ENCODE measurements at regions not wholly inside any gene's neighbourhood (a gene's known extent, or its start where the extent isn't known, plus 50 kb on each side); places are given as distances from the start of the nearest gene placed in this dataset.
"Not testable (repeated sequence)": the region's sequence is repeated elsewhere in the genome, so short reads cannot be mapped to it uniquely, and the experiment has no call there.

GRCh38 chr6:33888183-33888582 lies 84.4 kb upstream of the MLN start:
- no peaks in the 10 kb centered on the region for H4K20me1 ChIP-seq (ENCODE audit: insufficient read depth, low read length)
- no peak overlapping the region for H3K9ac ChIP-seq (ENCODE audit: low read length)
- no peak for TF ChIP-seq CTCF (IDR thresholded peaks at IDR 0.05; ENCODE audit: low read length)
- TF ChIP-seq EZH2 (IDR thresholded peaks at IDR 0.05; ENCODE audit: borderline replicate concordance, low read length): no peak
- H3K4me1 ChIP-seq (ENCODE audit: insufficient read depth, low read length, severe bottlenecking): no peaks in the 10 kb centered on the region
- no peaks in the 10 kb centered on the region for H3K9me2 ChIP-seq (ENCODE audit: low read depth, low read length)
- H3F3A ChIP-seq (ENCODE audit: insufficient read depth, low read length): no peaks in the 10 kb centered on the region
- no peaks in the 10 kb centered on the region for H3K79me2 ChIP-seq (ENCODE audit: insufficient read depth, low read length)
- no peaks in the 10 kb centered on the region for H3K36me3 ChIP-seq (ENCODE audit: insufficient read depth, low read length)
- no peak overlapping the region for H3K4me3 ChIP-seq (ENCODE audit: low read depth, low read length, poor library complexity, severe bottlenecking)
- no peak overlapping the region for H2AFZ ChIP-seq (ENCODE audit: low read length)
- no peak overlapping the region for H3K27ac ChIP-seq (ENCODE audit: low read depth, low read length, poor library complexity, severe bottlenecking)
- H3K9me3 ChIP-seq (ENCODE audit: low read length): no peaks in the 10 kb centered on the region
- no peak overlapping the region for H3K4me2 ChIP-seq (ENCODE audit: low read length)
- H3K27me3 ChIP-seq (ENCODE audit: insufficient read depth, low read length): no peaks in the 10 kb centered on the region

- no peaks in the 10 kb centered on the region for H3K9me3 ChIP-seq (ENCODE audit: low read length)
- no peaks in the 10 kb centered on the region for H3F3A ChIP-seq (ENCODE audit: insufficient read depth, low read length)
- no peak overlapping the region for H3K9ac ChIP-seq (ENCODE audit: low read length)
- no peaks in the 10 kb centered on the region for H3K27me3 ChIP-seq (ENCODE audit: insufficient read depth, low read length)
- H3K27ac ChIP-seq (ENCODE audit: low read depth, low read length, poor library complexity, severe bottlenecking): no peak overlapping the region
- H3K4me1 ChIP-seq (ENCODE audit: insufficient read depth, low read length, severe bottlenecking): no peaks in the 10 kb centered on the region
- H3K79me2 ChIP-seq (ENCODE audit: insufficient read depth, low read length): no peaks in the 10 kb centered on the region
- H3K36me3 ChIP-seq (ENCODE audit: insufficient read depth, low read length): no peaks in the 10 kb centered on the region
- H2AFZ ChIP-seq (ENCODE audit: low read length): no peak overlapping the region
- no peaks in the 10 kb centered on the region for H3K9me2 ChIP-seq (ENCODE audit: low read depth, low read length)
- TF ChIP-seq CTCF (IDR thresholded peaks at IDR 0.05; ENCODE audit: low read length) (no peak), EZH2 (IDR thresholded peaks at IDR 0.05; ENCODE audit: borderline replicate concordance, low read length) (no peak)
- no peak overlapping the region for H3K4me3 ChIP-seq (ENCODE audit: low read depth, low read length, poor library complexity, severe bottlenecking)
- H4K20me1 ChIP-seq (ENCODE audit: insufficient read depth, low read length): no peaks in the 10 kb centered on the region
- H3K4me2 ChIP-seq (ENCODE audit: low read length): no peak overlapping the region
Measured at GRCh38 chr6:33886673-33887144, 82.9 kb upstream of the MLN start.

GRCh38 chr6:33885132-33886057 lies 81.6 kb upstream of the MLN start:
- TF ChIP-seq EZH2 (IDR thresholded peaks at IDR 0.05; ENCODE audit: borderline replicate concordance, low read length) (no peak), CTCF (IDR thresholded peaks at IDR 0.05; ENCODE audit: low read length) (no peak)

GRCh38 chr6:33883621-33884020 lies 79.8 kb upstream of the MLN start:
- not testable (repeated sequence) for H3K36me3 ChIP-seq (ENCODE audit: insufficient read depth, low read length); H3K4me3 ChIP-seq (ENCODE audit: low read depth, low read length, poor library complexity, severe bottlenecking); H4K20me1 ChIP-seq (ENCODE audit: insufficient read depth, low read length); H3K79me2 ChIP-seq (ENCODE audit: insufficient read depth, low read length); H3K9me2 ChIP-seq (ENCODE audit: low read depth, low read length); H3K4me1 ChIP-seq (ENCODE audit: insufficient read depth, low read length, severe bottlenecking); H3F3A ChIP-seq (ENCODE audit: insufficient read depth, low read length); H2AFZ ChIP-seq (ENCODE audit: low read length); H3K27ac ChIP-seq (ENCODE audit: low read depth, low read length, poor library complexity, severe bottlenecking); H3K9ac ChIP-seq (ENCODE audit: low read length); H3K4me2 ChIP-seq (ENCODE audit: low read length); H3K27me3 ChIP-seq (ENCODE audit: insufficient read depth, low read length); H3K9me3 ChIP-seq (ENCODE audit: low read length)

More at GRCh38 chr6:33885132-33886057, 81.6 kb upstream of the MLN start:
- H3K9me3 ChIP-seq (ENCODE audit: low read length): no peaks in the 10 kb centered on the region
- no peak overlapping the region for H3K9ac ChIP-seq (ENCODE audit: low read length)
- H3K4me2 ChIP-seq (ENCODE audit: low read length): no peak overlapping the region
- H4K20me1 ChIP-seq (ENCODE audit: insufficient read depth, low read length): no peaks in the 10 kb centered on the region
- no peaks in the 10 kb centered on the region for H3K36me3 ChIP-seq (ENCODE audit: insufficient read depth, low read length)
- no peaks in the 10 kb centered on the region for H3K27me3 ChIP-seq (ENCODE audit: insufficient read depth, low read length)
- H3K79me2 ChIP-seq (ENCODE audit: insufficient read depth, low read length): no peaks in the 10 kb centered on the region
- H2AFZ ChIP-seq (ENCODE audit: low read length): no peak overlapping the region
- H3K27ac ChIP-seq (ENCODE audit: low read depth, low read length, poor library complexity, severe bottlenecking): no peak overlapping the region
- H3F3A ChIP-seq (ENCODE audit: insufficient read depth, low read length): no peaks in the 10 kb centered on the region
- H3K9me2 ChIP-seq (ENCODE audit: low read depth, low read length): no peaks in the 10 kb centered on the region
- H3K4me1 ChIP-seq (ENCODE audit: insufficient read depth, low read length, severe bottlenecking): no peaks in the 10 kb centered on the region
- H3K4me3 ChIP-seq (ENCODE audit: low read depth, low read length, poor library complexity, severe bottlenecking): no peak overlapping the region

Measured in OCI-LY1 (cell line).